ENCODE measurements at regions not wholly inside any gene's neighbourhood (a gene's known extent, or its start where the extent isn't known, plus 50 kb on each side); places are given as distances from the start of the nearest gene placed in this dataset.
A peak's percentile ranks its signal among the peaks of the same experiment; 100 is the strongest.
"Not testable (repeated sequence)": the region's sequence is repeated elsewhere in the genome, so short reads cannot be mapped to it uniquely, and the experiment has no call there.

DNA sequence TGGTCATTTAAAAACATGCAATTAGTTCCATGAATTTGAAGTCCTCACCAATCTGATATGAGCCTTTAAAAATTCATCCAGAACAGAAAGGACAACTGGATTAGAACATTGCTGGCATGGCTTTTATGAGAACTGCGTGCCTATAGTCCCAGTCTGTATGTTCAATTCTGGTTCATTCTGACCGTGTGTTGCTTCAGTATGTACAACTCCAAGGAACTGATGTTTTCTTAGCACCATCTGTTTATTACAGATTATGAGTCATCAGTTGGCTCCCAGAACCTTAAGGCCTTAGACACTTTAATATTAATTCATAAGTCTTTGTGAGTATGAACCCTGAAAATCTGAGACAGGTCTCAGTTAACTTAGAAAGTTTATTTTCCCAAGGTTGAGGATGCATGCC is 115.0 kb downstream of the CEP44 start:
- DNase-seq: no peak

DNA sequence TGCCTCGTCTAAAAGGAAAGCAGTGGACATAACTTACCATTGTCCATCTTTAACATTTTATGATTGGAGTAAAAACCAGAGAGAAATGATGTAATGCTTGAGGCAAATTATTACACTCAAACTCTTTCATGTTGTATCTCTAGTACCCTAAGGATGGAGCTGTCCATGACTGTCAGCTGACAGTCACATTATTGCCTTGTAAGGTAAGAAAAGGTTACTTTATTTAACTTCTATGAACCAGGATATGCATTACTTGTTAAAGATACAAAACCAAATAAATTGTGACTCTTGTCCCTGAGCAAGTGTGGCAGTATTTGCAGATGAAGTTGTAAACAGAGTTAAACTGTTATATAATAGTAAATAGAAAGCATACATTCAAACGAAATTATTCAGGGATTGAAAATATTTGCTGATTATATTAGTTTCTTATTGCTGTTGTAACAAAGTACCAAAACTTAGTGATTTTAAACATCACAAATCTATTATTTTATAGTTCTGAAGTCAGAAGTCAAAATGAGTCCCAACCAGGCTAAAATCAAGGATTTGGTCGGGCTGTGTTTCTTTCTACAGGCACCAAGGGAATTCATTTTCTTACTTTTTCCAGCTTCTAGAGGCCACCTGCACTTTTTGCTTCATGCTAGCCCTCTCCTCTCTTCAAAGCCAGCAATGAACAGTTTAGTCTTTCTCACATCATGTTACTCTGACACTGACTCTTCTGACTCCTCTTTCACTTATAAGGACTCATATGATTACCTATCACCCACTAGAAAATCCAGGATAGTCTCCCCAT is 113.8 kb downstream of the CEP44 start:
- DNase-seq: no peak

DNA sequence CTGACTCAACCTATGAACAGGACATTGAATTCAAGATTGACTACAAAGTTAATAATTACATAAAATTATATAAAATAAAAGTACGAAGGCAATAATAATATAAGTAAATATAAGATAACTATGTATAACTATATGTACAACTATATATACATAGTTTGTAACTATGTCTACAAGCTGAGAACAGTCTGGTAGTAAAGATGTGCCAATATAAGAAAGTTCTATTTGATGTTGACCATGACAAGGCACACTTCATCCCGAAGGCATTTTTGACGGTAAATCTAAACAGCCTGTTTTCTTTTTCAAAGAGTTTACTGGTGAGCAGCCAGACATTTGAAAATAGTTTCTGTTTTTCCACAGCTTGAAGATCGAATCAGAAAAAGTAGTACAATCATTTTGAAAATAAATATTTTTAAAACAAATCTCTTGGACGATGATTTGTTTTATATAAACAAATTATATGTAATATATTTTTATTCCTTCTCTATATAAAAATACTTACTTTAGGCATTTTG is 112.9 kb downstream of the CEP44 start:
- DNase-seq: no peak

DNA sequence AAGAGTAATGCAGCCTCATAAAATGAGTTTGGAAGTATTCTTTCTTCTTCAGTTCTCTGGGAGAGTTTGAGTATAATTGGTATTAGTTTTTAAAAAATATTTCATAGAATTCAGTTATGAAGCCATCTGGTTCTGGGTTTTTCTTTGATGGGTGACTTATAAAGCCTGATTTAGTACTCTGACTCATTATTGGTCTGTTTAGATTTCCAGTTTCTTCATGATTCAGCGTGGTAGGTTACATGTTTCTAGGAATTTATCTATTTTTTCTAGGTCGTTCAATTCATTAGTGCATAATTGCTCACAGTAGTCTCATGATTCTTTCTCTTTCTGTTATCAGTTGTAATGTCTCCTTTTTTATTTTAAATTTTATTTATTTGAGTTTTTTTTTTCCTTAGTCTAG is 111.2 kb downstream of the CEP44 start:
- DNase-seq: peak; percentile 80

DNA sequence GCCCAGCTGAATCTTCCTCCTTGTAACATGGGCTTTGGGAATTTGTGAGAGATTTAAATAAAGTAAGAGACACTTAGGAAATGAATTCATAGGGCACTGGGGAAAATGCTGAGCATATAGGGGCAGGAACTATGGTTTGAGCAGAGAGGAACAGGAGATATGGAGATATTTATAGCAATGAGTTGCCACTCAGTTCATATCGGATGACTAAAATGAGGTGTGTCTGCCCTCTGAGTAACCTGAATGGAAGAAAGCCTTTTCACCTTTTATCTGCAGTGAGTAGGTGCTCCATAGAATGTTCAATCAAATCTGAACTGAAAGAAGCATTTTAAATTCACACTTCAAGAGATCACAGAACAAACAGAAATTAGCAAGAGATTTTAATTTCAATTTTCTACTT is 105.7 kb downstream of the CEP44 start:
- no peak for DNase-seq

DNA sequence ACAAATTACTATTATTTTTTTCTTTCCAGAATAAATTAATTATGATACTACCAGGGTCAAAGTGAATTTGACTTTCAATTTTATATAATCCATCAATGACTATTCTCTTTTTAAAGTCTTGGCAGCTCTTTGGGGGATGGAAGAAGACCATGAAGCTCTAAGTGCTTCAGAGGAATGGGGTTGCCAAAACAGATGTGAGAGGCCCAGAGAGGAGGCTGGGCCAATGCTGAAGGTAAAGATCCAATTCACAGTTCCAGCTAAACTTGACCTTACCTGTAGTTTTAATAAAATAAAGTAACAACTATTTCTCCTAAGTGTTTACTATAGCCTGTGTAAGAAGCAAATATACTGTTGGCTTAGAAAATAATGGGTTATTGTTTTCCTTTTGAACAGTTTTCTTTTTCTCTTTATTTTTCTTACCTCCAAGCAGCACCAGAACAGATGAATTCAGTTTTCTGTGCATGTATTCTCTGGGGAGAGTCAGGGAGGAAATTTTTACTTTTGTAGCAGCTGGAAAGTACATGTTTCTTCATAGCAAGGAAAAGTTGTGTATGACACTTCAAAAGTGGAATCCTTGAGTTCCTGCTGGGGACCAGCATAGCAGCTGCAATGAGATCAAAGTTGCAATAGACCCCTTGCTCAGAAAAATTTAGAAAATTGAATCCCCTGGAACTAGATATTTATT is 104.9 kb downstream of the CEP44 start:
- no peak for DNase-seq

DNA sequence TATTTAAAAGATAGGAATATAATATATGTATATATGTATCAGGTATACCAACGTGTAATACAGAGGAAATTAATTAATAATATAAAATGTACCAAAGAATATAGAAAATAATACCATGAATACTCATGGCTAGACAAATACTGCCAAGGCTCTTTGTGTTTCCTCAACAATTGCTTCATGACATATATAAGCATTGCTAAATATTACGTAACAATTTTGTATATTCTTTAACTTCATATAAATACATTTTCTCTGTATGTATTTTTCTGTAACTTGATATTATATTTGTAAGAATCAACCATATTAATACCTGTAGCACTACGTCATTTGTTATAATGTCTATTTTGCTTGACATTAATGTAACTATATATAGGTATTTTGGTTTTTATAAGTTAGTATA is 104.0 kb downstream of the CEP44 start:
- DNase-seq: no peak

DNA sequence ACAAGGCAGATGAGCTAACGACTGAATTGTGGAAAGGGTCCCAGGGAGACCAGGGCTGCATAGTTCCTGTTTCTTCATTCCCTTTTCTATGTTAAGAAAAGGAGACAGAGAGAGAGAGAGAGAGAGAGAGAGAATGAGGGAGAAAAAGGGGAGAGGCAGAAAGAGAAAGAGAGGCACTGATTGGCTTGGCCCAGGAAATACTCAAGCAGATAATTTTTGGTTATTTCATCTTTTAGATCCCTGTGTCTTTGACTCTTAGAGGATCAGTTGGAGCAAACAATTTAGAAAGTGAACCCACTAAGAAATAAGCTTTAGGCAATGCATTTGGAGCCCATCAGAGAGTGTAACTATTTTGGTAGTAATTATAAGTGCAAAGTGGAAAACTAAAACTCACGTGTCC is 103.4 kb downstream of the CEP44 start:
- no peak for DNase-seq

DNA sequence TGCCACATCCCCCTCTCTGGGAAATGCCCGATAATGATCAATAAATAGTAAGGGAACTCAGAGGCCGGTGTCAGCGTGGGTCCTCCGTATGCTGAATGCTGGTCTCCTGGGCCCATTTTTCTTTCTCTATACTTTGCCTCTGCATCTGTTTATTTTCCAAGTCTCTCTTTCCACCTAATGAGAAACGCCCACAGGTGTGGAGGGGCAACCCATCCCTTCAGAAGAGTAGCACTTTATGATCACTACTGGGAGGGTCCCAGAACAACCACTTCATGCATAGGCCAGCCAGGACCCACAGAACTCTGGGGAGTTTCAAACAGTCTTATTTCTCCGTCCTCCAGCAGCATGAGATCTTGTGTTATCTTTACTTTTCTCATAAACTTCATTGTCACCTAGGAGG is 100.1 kb downstream of the CEP44 start:
- no peak for DNase-seq

DNA sequence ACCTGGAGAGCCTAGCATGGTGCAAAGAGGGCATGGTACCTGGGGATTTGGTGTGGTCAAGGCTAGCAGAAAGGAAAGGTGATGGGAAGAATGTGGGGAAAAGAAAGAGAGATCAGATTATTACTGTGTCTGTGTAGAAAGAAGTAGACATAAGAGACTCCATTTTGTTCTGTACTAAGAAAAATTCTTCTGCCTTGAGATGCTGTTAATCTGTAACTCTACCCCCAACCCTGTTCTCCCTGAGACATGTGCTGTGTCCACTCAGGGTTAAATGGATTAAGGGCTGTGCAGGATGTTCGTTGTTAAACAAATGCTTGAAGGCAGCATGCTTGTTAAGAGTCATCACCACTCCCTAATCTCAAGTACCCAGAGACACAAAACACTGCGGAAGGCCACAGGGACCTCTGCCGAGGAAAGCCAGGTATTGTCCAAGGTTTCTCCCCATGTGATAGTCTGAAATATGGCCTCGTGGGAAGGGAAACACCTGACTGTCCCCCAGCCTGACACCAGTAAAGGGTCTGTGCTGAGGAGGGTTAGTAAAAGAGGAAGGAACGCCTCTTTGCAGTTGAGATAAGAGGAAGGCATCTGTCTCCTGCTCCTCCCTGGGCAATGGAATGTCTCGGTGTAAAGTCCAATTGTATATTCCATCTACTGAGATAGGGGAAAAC is 99.4 kb downstream of the CEP44 start:
- DNase-seq: not testable (repeated sequence)
